HG03097 (cell line): ENCODE measurements at regions not wholly inside any gene's neighbourhood (a gene's known extent, or its start where the extent isn't known, plus 50 kb on each side); places are given as distances from the start of the nearest gene placed in this dataset.

Experiments
- ATAC-seq: cut with Tn5 transposase; IDR thresholded peaks from one replicate; pipeline ENCODE4 v1.9.1; 2021; ENCODE audit not compliant: unreplicated experiment, low FRiP score

GRCh38 chr12:60832290-60832689, 1236.5 kb downstream of the SLC16A7 start:
- no peak for ATAC-seq

DNA sequence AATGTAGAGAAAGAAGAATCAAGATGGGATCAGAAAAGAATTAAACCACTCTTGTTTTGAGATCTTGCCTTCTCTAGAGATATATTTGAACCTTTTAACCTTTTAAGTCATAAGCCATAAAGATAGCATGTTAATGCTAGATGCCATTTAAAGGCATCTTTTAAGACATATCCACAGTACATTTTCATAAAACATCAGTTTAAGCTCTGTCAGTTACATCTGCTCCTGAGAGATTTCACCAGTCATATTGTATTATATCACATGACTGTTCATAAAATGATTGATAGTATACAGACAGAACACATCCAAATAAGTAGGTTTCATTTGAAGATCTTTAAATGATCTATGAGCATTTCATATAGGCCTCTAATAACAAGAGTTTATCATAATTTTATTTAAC, 1238.5 kb downstream of the SLC16A7 start:
- no peak for ATAC-seq

- no peak for ATAC-seq
Observed at GRCh38 chr12:60834806-60835205, 1239.0 kb downstream of the SLC16A7 start.

DNA sequence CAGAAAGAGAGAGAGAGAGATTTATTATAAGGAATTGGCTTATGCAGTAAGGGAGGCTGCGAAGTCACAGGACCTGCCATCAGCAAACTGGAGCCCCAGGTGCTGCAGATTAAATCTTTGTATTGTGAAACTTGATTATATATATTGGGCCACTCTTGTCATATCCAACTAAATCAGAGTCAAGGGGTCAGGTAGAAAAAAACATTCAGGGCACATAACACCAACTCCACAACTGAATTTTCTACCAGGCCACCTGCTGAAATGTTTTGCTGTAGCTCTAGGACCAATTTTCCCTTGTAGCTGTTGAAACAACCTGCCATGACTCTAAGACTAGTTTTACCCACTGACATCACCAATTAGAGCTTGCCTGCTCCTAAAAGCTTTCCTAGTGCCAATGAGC, 1240.8 kb downstream of the SLC16A7 start:
- ATAC-seq, result no peak

DNA sequence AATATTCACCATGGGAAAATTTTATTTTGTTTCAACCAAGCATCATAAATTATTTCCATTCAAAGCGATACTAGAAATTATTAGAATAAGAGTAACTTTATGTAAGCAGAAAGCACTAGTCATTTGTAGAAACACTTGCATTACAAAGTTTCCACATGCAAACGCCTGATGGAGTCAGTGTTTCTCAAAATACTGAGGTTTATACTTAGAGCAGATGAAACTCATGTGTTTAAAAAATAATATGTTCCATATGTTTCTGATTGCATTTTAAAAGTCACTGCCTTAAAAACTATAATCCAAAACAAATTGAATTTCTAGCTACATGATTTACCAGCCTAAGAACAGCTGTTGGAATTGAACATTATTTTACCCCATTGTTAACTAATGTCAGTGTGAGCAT, 1246.4 kb downstream of the SLC16A7 start:
- ATAC-seq, result no peak

GRCh38 chr12:60844101-60844500, 1248.3 kb downstream of the SLC16A7 start:
- ATAC-seq, result no peak

DNA sequence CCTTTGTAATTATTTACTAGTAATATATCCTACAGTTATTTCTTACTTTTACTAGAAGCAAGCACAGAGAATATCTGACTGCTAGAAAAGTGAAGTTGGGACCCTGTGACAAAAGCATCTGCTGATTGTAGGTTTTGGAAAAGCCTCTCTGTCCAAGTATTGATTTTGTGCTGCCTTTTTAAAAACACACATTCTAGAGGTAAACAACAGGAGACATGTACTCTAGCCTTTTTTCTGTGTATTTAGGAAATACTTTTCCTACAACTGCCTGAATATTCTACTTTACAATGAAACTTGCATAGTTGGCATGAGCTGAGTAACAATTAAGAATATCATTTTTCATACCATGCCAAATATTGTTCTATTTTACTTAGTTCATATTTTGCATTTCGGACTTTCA, 1249.0 kb downstream of the SLC16A7 start:
- ATAC-seq, result no peak

DNA sequence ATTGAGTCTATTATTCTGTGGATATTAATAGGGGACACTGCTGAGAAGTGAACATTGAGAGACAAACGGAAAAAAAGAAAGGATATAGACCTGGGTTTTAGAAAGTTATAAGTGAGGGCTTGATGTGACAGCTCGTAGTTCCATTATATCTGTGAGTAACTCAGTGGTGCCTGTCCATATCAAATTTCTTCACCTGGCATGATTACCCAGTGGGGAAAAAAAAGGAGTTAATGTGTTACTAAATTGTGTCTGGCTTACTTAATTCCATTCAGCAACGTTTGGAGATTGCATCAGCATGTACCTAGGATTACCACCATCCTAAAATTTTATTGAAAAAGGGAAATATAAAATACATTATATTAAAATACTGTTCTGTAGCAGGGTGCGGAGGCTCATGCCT, 1249.9 kb downstream of the SLC16A7 start:
- ATAC-seq, result no peak

DNA sequence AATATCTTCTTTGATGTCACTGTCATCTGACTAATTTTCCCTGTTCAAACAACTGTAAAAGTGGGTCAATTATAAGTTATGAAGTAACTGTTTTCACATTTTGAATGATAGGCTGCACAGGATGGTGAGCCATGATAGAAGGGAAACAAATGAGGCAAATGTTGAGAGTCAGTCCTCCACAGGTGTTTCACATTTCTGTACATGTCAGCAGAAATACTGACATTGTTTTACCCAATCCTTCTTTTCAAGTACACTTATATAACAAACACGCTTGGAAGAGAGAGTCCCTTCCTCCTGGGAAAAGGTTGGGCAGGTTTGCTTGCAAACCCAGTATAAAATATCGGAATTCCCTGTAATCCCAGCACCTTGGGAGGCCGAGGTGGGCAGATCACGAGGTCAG, 1251.5 kb downstream of the SLC16A7 start:
- no peak for ATAC-seq

DNA sequence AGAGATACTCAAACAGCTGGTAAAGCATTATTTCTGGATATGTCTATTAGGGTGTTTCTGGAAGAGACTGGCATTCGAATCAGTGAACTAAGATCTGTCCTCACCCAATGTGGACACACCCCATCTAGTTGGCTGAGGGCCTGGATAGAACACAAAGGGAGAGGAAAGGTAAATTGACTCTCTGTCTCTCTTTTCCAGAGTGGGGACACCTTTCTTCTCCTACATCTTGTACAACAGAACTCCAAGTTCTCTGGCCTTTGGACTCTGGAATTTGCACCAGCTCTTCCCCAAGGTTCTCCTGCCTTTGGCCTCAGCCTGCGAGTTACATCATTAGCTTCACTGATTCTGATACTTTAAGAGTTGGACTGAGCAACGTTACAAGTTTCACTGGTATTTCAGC, 1253.9 kb downstream of the SLC16A7 start:
- ATAC-seq, result no peak

DNA sequence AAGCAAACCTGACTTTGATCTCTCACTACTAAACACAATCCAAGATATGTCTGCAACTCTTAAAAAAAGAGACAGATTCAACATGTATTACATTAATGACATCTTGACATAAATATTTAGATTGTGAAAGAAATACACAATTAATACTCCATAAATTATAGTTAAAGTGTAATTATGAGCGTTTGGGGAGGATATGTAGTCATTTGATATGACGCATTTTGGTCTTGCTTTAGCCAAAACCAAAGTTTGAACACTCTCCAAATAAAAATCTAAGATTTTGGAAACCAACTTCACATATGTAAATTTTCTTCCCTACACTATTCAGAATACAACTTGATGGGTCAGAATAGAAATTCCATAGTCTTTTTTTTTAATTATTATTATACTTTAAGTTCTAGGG, 1257.6 kb downstream of the SLC16A7 start:
- ATAC-seq, result no peak

DNA sequence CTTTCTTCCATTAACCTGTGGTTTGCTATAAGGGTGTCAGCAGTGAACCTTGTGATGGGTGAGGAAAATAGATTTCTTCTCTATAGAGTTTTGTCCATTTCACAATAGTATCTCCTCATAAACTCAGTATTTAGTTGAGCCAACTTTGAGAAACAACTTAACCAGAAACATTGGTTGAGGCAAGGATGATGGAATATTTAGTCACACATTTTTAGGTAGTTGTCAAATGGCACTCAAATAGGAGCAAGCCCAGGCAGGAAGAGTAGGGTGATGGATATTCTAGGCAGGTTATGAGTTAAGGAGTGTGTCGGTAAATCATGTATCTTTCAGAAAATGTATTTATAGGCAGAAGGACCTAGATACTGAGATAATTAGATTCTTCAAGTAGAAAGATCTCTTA, 1267.6 kb downstream of the SLC16A7 start:
- ATAC-seq, result no peak

- ATAC-seq, result no peak
Observed at GRCh38 chr12:60872219-60872618, 1276.4 kb downstream of the SLC16A7 start.

- no peak for ATAC-seq
Observed at GRCh38 chr12:60872850-60873713, 1277.3 kb downstream of the SLC16A7 start.

DNA sequence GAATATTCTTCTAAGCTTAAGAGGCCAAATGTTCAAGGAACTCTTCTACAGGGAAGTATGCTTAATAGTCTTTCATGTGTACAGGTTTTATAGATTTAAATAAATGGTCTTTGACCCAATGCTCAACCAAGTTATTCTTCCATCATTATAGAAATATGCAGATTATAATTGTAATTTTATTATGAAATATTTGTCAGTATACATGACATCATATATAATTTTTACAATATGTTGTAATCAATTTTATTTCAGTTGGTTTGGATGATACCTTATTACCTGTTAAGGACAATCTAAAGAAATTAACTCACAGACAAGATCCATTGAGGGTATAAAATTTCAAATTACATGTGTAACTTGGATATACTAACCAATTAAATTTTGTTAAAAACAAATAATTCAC, 1278.3 kb downstream of the SLC16A7 start:
- no peak for ATAC-seq

GRCh38 chr12:60920841-60921495, 1325.1 kb downstream of the SLC16A7 start:
- no peak for ATAC-seq

DNA sequence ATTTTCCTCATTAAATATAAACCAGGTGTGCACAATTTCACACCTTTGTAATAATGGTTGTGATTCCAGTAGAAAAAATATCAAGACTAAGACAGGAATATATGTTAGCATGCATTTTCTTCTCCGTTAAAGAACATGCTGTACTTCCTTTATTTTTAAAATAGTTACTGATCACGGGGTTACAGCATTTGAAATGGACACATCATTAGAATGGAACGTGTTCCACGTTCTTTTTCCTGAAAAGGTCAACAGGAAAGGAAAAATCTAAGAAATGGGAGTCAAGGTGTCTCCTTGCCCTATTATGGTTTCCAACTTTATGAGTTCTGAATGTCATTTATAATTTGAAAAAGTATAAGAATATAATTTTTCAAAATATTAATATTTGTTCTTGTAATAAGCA, 1325.7 kb downstream of the SLC16A7 start:
- no peak for ATAC-seq

- no peak for ATAC-seq
Observed at GRCh38 chr12:60926256-60926655, 1330.4 kb downstream of the SLC16A7 start.

GRCh38 chr12:60930151-60930550, 1330.1 kb upstream of the USP15 start:
- ATAC-seq, result no peak

GRCh38 chr12:60935981-60936761, 1324.0 kb upstream of the USP15 start:
- ATAC-seq, result no peak

DNA sequence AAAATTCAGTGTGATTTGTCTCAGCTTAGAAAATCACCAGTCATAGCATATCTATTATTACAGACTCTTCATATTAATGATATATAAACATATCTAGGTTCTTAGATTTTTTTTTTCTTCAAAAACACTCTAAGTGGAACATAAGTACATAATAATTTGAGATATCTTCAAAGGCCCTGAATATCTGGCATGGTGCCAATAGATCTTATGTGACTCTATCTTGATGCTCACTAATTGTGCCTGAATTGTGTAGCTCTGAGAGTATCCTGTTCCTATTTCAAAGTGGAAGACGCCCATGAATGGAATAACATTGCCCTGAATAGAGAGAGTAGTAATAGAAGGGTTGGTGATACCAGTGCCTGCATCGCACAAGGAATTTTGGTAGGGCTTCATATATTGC, 1312.7 kb upstream of the USP15 start:
- ATAC-seq, result no peak
